ENCODE measurements at regions not wholly inside any gene's neighbourhood (a gene's known extent, or its start where the extent isn't known, plus 50 kb on each side); places are given as distances from the start of the nearest gene placed in this dataset.
"Not testable (repeated sequence)": the region's sequence is repeated elsewhere in the genome, so short reads cannot be mapped to it uniquely, and the experiment has no call there.

DNA sequence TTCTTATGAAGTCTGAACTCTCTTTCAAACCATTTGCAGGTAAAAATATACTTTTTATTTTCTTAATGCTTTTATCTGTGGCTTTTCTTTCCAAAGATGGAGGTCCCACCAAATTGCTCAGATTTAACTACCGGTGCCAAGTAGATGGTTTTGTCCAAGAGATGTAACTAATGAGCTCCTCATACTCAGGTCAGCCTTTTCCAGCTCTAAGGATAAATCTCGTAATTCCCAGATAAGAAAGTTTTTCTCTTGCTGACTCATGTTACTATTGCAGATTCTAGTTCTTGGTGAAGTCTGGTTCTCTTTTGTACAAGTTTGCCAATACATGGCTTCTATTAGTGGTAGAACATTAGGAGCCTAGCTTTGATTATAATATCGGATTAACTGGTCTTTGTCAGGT, 550.8 kb upstream of the ZNF804A start:
- H2AFZ ChIP-seq (ENCODE audit: low read depth, low read length): no peak overlapping the region
- no peaks in the 10 kb centered on the region for H3K4me1 ChIP-seq (ENCODE audit: insufficient read depth, low read length)
- no peaks in the 10 kb centered on the region for H3K36me3 ChIP-seq (ENCODE audit: insufficient read depth, low read length)
- no peaks in the 10 kb centered on the region for H3K27me3 ChIP-seq (ENCODE audit: insufficient read depth, low read length)
- H3K4me3 ChIP-seq (ENCODE audit: low read length): no peak overlapping the region
- no peaks in the 10 kb centered on the region for H3K9me3 ChIP-seq (ENCODE audit: low read length)

GRCh38 chr2:184049566-184049965, 548.8 kb upstream of the ZNF804A start:
- Histone ChIP-seq H3K27me3 (ENCODE audit: insufficient read depth, low read length) (no peaks in the 10 kb centered on the region), H3K36me3 (ENCODE audit: insufficient read depth, low read length) (no peaks in the 10 kb centered on the region), H3K4me1 (ENCODE audit: insufficient read depth, low read length) (no peaks in the 10 kb centered on the region), H3K9me3 (ENCODE audit: low read length) (no peaks in the 10 kb centered on the region), H3K4me3 (ENCODE audit: low read length) (no peak overlapping the region), H2AFZ (ENCODE audit: low read depth, low read length) (no peak overlapping the region)

DNA sequence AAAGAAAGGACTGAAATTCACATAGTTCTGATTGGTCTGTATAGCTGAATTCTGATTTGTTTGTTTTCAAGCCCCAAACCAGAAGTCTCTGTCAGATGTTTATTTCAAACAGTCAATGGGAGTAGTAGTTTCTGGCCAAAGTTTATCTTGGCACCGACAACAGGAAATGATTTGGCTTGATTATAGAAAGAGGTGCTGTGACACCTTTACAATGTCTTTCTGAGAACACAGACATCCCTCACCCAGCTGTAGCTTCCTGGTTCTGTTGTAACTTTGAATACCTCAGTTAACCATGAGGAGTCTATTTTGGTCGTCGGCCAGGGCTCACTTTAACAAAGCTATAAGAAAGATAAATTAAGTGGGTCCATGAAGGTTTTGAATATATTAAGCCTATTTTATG, 545.0 kb upstream of the ZNF804A start:
- no peak overlapping the region for H2AFZ ChIP-seq (ENCODE audit: low read depth, low read length)
- H3K4me3 ChIP-seq (ENCODE audit: low read length): no peak overlapping the region
- H3K9me3 ChIP-seq (ENCODE audit: low read length): no peaks in the 10 kb centered on the region
- H3K4me1 ChIP-seq (ENCODE audit: insufficient read depth, low read length): no peaks in the 10 kb centered on the region
- H3K27me3 ChIP-seq (ENCODE audit: insufficient read depth, low read length): no peaks in the 10 kb centered on the region
- H3K36me3 ChIP-seq (ENCODE audit: insufficient read depth, low read length): no peaks in the 10 kb centered on the region

DNA sequence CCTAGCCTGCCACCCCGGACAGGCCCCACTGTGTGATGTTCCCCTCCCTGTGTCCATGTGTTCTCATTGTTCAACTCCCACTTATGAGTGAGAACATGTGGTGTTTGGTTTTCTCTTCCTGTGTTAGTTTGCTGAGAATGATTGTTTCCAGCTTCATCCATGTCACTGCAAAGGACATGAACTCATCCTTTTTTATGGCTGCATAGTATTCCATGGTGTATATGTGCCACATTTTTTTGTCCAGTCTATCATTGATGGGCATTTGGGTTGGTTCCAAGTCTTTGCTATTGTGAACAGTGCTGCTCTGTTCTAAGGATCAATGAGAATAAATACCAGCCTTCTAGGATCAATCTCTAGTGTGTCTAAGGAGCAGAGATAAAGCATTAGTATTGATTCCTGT, 543.9 kb upstream of the ZNF804A start:
- H3K9me3 ChIP-seq (ENCODE audit: low read length); H3K36me3 ChIP-seq (ENCODE audit: insufficient read depth, low read length); H3K4me1 ChIP-seq (ENCODE audit: insufficient read depth, low read length); H2AFZ ChIP-seq (ENCODE audit: low read depth, low read length); H3K4me3 ChIP-seq (ENCODE audit: low read length); H3K27me3 ChIP-seq (ENCODE audit: insufficient read depth, low read length): not testable (repeated sequence)

- Histone ChIP-seq H3K9me3 (ENCODE audit: low read length) (no peaks in the 10 kb centered on the region), H3K4me3 (ENCODE audit: low read length) (no peak overlapping the region), H2AFZ (ENCODE audit: low read depth, low read length) (no peak overlapping the region), H3K36me3 (ENCODE audit: insufficient read depth, low read length) (no peaks in the 10 kb centered on the region), H3K4me1 (ENCODE audit: insufficient read depth, low read length) (no peaks in the 10 kb centered on the region), H3K27me3 (ENCODE audit: insufficient read depth, low read length) (no peaks in the 10 kb centered on the region)
Measured at GRCh38 chr2:184057910-184058309, 540.4 kb upstream of the ZNF804A start.

DNA sequence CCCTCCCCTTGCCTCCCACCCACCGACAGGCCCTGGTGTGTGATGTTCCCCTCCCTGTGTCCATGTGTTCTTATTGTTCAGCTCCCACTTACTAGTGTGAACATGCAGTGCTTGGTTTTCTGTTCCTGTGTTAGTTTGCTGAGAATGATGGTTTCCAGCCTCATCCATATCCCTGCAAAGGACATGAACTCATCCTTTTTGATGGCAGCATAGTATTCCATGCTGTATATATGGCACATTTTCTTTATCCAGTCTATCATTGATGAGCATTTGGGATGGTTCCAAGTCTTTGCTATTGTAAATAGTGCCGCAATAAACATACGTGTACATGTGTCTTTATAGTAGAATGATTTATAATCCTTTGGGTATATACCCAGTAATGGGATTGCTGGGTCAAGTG, 538.1 kb upstream of the ZNF804A start:
- H3K4me3 ChIP-seq (ENCODE audit: low read length); H3K36me3 ChIP-seq (ENCODE audit: insufficient read depth, low read length); H3K9me3 ChIP-seq (ENCODE audit: low read length); H3K27me3 ChIP-seq (ENCODE audit: insufficient read depth, low read length); H2AFZ ChIP-seq (ENCODE audit: low read depth, low read length); H3K4me1 ChIP-seq (ENCODE audit: insufficient read depth, low read length): not testable (repeated sequence)

DNA sequence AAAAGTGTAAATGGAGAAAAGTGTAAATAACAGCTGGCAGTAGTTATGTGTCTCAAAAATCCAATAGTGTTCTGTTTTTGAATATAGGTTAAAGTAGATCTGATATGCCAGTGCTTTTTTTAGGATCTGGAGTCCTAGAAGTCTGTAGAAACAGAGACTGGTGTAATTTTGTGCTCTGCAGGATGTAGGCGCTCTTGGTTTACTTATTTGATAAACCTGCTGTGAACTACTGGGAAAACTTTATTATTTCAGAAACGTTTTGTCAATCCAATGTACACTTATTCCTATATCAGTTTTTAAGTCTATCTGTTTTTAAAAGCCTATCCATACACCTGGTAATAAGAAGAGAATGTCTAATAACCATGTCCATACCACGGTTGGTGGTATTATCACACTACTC, 530.8 kb upstream of the ZNF804A start:
- H3K4me1 ChIP-seq (ENCODE audit: insufficient read depth, low read length): no peaks in the 10 kb centered on the region
- no peak overlapping the region for H2AFZ ChIP-seq (ENCODE audit: low read depth, low read length)
- H3K27me3 ChIP-seq (ENCODE audit: insufficient read depth, low read length): no peaks in the 10 kb centered on the region
- no peaks in the 10 kb centered on the region for H3K36me3 ChIP-seq (ENCODE audit: insufficient read depth, low read length)
- H3K9me3 ChIP-seq (ENCODE audit: low read length): no peaks in the 10 kb centered on the region
- no peak overlapping the region for H3K4me3 ChIP-seq (ENCODE audit: low read length)

- Histone ChIP-seq H3K36me3 (ENCODE audit: insufficient read depth, low read length) (no peaks in the 10 kb centered on the region), H3K4me3 (ENCODE audit: low read length) (no peak overlapping the region), H2AFZ (ENCODE audit: low read depth, low read length) (no peak overlapping the region), H3K4me1 (ENCODE audit: insufficient read depth, low read length) (no peaks in the 10 kb centered on the region), H3K27me3 (ENCODE audit: insufficient read depth, low read length) (no peaks in the 10 kb centered on the region), H3K9me3 (ENCODE audit: low read length) (no peaks in the 10 kb centered on the region)
Measured at GRCh38 chr2:184072470-184072869, 525.9 kb upstream of the ZNF804A start.

DNA sequence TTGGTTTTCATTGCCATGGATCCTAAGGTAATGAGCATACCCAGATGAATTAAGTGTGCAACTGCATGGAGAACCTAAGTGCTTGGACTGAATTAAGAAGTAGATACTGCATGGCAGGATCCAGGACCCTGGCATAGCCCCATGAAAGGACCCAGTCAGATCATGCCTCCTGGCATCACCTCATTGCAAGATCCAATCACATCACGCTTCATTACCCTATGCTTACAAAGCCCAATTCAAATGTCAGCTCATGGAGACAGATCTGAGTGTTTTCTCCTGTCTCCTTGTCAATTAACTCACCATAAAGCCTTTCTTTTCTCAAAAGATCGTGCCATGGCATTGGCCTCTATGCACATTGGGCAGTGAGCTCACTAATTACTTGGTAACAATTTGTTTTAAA, 519.8 kb upstream of the ZNF804A start:
- H3K4me1 ChIP-seq (ENCODE audit: insufficient read depth, low read length): peaks cover 2% of the 10 kb centered on the region
- H3K4me3 ChIP-seq (ENCODE audit: low read length): no peak overlapping the region
- H3K9me3 ChIP-seq (ENCODE audit: low read length): no peaks in the 10 kb centered on the region
- no peaks in the 10 kb centered on the region for H3K27me3 ChIP-seq (ENCODE audit: insufficient read depth, low read length)
- H3K36me3 ChIP-seq (ENCODE audit: insufficient read depth, low read length): no peaks in the 10 kb centered on the region
- H2AFZ ChIP-seq (ENCODE audit: low read depth, low read length): no peak overlapping the region

- H2AFZ ChIP-seq (ENCODE audit: low read depth, low read length): no peak overlapping the region
- no peaks in the 10 kb centered on the region for H3K4me1 ChIP-seq (ENCODE audit: insufficient read depth, low read length)
- H3K9me3 ChIP-seq (ENCODE audit: low read length): no peaks in the 10 kb centered on the region
- H3K4me3 ChIP-seq (ENCODE audit: low read length): no peak overlapping the region
- H3K27me3 ChIP-seq (ENCODE audit: insufficient read depth, low read length): no peaks in the 10 kb centered on the region
- H3K36me3 ChIP-seq (ENCODE audit: insufficient read depth, low read length): no peaks in the 10 kb centered on the region
Measured at GRCh38 chr2:184091456-184091855, 506.9 kb upstream of the ZNF804A start.

- no peaks in the 10 kb centered on the region for H3K27me3 ChIP-seq (ENCODE audit: insufficient read depth, low read length)
- H2AFZ ChIP-seq (ENCODE audit: low read depth, low read length): no peak overlapping the region
- no peak overlapping the region for H3K4me3 ChIP-seq (ENCODE audit: low read length)
- H3K4me1 ChIP-seq (ENCODE audit: insufficient read depth, low read length): no peaks in the 10 kb centered on the region
- no peaks in the 10 kb centered on the region for H3K36me3 ChIP-seq (ENCODE audit: insufficient read depth, low read length)
- no peaks in the 10 kb centered on the region for H3K9me3 ChIP-seq (ENCODE audit: low read length)
Measured at GRCh38 chr2:184113696-184114403, 484.5 kb upstream of the ZNF804A start.

- Histone ChIP-seq H3K27me3 (ENCODE audit: insufficient read depth, low read length) (no peaks in the 10 kb centered on the region), H2AFZ (ENCODE audit: low read depth, low read length) (no peak overlapping the region), H3K4me3 (ENCODE audit: low read length) (no peak overlapping the region), H3K9me3 (ENCODE audit: low read length) (no peaks in the 10 kb centered on the region), H3K4me1 (ENCODE audit: insufficient read depth, low read length) (no peaks in the 10 kb centered on the region), H3K36me3 (ENCODE audit: insufficient read depth, low read length) (no peaks in the 10 kb centered on the region)
Measured at GRCh38 chr2:184114439-184114838, 483.9 kb upstream of the ZNF804A start.

DNA sequence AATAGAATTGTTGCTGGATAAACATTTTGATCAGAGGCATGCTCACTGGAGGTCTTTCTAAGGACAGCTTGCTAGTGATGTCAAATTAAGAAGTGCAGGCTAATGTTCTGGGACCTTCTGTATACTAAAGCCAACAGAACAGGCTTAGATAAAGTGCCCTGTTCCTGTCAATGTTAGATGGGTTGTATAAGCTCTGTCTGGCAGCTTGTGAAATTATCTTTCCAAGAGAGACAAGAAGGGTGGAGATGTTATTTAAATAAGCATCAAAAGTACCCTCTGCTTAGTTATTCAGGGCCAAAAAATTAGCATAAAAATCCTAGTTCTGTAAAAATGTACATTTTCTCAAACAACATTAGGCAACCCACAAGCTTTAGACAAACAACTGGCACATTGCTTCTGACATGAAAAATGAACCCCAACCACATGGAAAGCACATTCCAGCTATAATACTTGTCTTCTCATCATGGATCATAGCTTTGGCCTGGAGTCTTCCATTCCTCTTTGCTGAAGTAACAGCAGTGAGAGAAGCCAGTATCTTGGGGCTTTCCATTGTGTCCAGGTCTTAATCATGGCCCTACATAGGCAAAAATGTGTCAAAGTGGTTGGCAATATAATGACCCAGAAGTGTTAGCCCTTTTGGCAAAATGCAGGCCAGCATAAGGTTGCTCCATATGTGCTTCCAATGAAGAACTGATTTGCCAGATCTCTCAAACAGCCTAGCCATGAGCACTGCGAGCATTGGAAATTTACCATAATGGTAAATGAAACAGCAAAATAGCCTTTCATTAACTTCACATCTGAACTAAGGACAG, 478.1 kb upstream of the ZNF804A start:
- no peaks in the 10 kb centered on the region for H3K9me3 ChIP-seq (ENCODE audit: low read length)
- H3K27me3 ChIP-seq (ENCODE audit: insufficient read depth, low read length): no peaks in the 10 kb centered on the region
- no peaks in the 10 kb centered on the region for H3K4me1 ChIP-seq (ENCODE audit: insufficient read depth, low read length)
- H2AFZ ChIP-seq (ENCODE audit: low read depth, low read length): no peak overlapping the region
- H3K4me3 ChIP-seq (ENCODE audit: low read length): no peak overlapping the region
- no peaks in the 10 kb centered on the region for H3K36me3 ChIP-seq (ENCODE audit: insufficient read depth, low read length)

- Histone ChIP-seq H3K36me3 (ENCODE audit: insufficient read depth, low read length) (no peaks in the 10 kb centered on the region), H3K4me1 (ENCODE audit: insufficient read depth, low read length) (no peaks in the 10 kb centered on the region), H3K27me3 (ENCODE audit: insufficient read depth, low read length) (no peaks in the 10 kb centered on the region), H3K9me3 (ENCODE audit: low read length) (no peaks in the 10 kb centered on the region), H2AFZ (ENCODE audit: low read depth, low read length) (no peak overlapping the region), H3K4me3 (ENCODE audit: low read length) (no peak overlapping the region)
Measured at GRCh38 chr2:184125867-184126266, 472.5 kb upstream of the ZNF804A start.

Measured in neuron (in vitro differentiated cells).